H9 (cell line): ENCODE measurements at regions not wholly inside any gene's neighbourhood (a gene's known extent, or its start where the extent isn't known, plus 50 kb on each side); places are given as distances from the start of the nearest gene placed in this dataset.

Source experiments
- DNase-seq: peaks from one replicate; pipeline ENCODE4 v3.0.0-alpha.2; 2017
- H2AFZ ChIP-seq: one replicate; pipeline ENCODE4 v1.6.1; 2013; ENCODE audit warnings: mild to moderate bottlenecking, low read length, control low read depth, moderate library complexity
- H2AK5ac ChIP-seq: 2 replicates; pipeline ENCODE4 v1.6.1; 2013; ENCODE audit warnings: low read length, control low read depth, mixed read lengths; ENCODE audit not compliant: insufficient read length
- H2BK120ac ChIP-seq: one replicate; pipeline ENCODE4 v1.6.1; 2013; ENCODE audit warnings: low read depth, mild to moderate bottlenecking, low read length, control low read depth, inconsistent platforms; ENCODE audit not compliant: poor library complexity, severe bottlenecking
- H2BK12ac ChIP-seq: 2 replicates; pipeline ENCODE4 v1.6.1; 2013; ENCODE audit warnings: low read length, control low read depth, mixed read lengths, low read depth; ENCODE audit not compliant: insufficient read length
- H2BK15ac ChIP-seq: 2 replicates; pipeline ENCODE4 v1.6.1; 2013; ENCODE audit warnings: low read depth, low read length, control low read depth
- H2BK20ac ChIP-seq: one replicate; pipeline ENCODE4 v1.6.1; 2013; ENCODE audit warnings: low read depth, mild to moderate bottlenecking, low read length, control low read depth, inconsistent platforms; ENCODE audit not compliant: poor library complexity, severe bottlenecking
- H2BK5ac ChIP-seq: 2 replicates; pipeline ENCODE4 v1.6.1; 2013; ENCODE audit warnings: low read length, control low read depth, mixed read lengths; ENCODE audit not compliant: insufficient read length
- H3K14ac ChIP-seq: 2 replicates; pipeline ENCODE4 v1.6.1; 2013; ENCODE audit warnings: low read length, control low read depth; ENCODE audit not compliant: insufficient read depth
- H3K18ac ChIP-seq: 2 replicates; pipeline ENCODE4 v1.6.1; 2013; ENCODE audit warnings: low read depth, mild to moderate bottlenecking, mixed read lengths, low read length, control low read depth; ENCODE audit not compliant: insufficient read length
- H3K23ac ChIP-seq: 2 replicates; pipeline ENCODE4 v1.6.1; 2013; ENCODE audit warnings: low read length, control low read depth, mixed read lengths, low read depth; ENCODE audit not compliant: insufficient read length
- H3K23me2 ChIP-seq: 2 replicates; pipeline ENCODE4 v1.6.1; 2013; ENCODE audit warnings: low read depth, mild to moderate bottlenecking, mixed read lengths, low read length, control low read depth; ENCODE audit not compliant: insufficient read length, poor library complexity, severe bottlenecking
- H3K27ac ChIP-seq: 2 replicates; pipeline ENCODE4 v1.5.1; 2013; ENCODE audit warnings: low read length, control low read depth, mixed read lengths, low read depth; ENCODE audit not compliant: insufficient read length
- H3K27me3 ChIP-seq: 2 replicates; pipeline ENCODE4 v1.6.1; 2013; ENCODE audit warnings: low read length, control low read depth, inconsistent platforms; ENCODE audit not compliant: insufficient read depth
- H3K4ac ChIP-seq: 2 replicates; pipeline ENCODE4 v1.6.1; 2013; ENCODE audit warnings: low read depth, mild to moderate bottlenecking, control low read depth, inconsistent platforms, low read length, moderate library complexity
- H3K4me1 ChIP-seq: 2 replicates; pipeline ENCODE4 v1.6.1; 2013; ENCODE audit warnings: low read length, control low read depth, inconsistent platforms; ENCODE audit not compliant: insufficient read depth
- H3K4me2 ChIP-seq: 2 replicates; pipeline ENCODE4 v1.6.1; 2013; ENCODE audit warnings: low read length, control low read depth, mixed read lengths; ENCODE audit not compliant: insufficient read length, insufficient read depth
- H3K56ac ChIP-seq: 2 replicates; pipeline ENCODE4 v1.6.1; 2013; ENCODE audit warnings: low read depth, mild to moderate bottlenecking, mixed read lengths, low read length, control low read depth; ENCODE audit not compliant: insufficient read length
- H3K79me1 ChIP-seq: 2 replicates; pipeline ENCODE4 v1.6.1; 2013; ENCODE audit warnings: low read depth, mild to moderate bottlenecking, moderate library complexity, low read length, control low read depth, inconsistent platforms; ENCODE audit not compliant: insufficient read depth, poor library complexity, severe bottlenecking
- H3K79me2 ChIP-seq: 2 replicates; pipeline ENCODE4 v1.6.1; 2013; ENCODE audit warnings: low read length, control low read depth, inconsistent platforms; ENCODE audit not compliant: insufficient read depth
- H3K9ac ChIP-seq: 2 replicates; pipeline ENCODE4 v1.6.1; 2013; ENCODE audit warnings: low read length, control low read depth, mixed read lengths; ENCODE audit not compliant: insufficient read length; ENCODE audit errors: extremely low read depth
- H3K9me3 ChIP-seq: one replicate; pipeline ENCODE4 v1.6.1; 2013; ENCODE audit warnings: low read depth, low read length, inconsistent platforms; ENCODE audit not compliant: control insufficient read depth
- H3T11ph ChIP-seq: one replicate; pipeline ENCODE4 v1.6.1; 2013; ENCODE audit warnings: mild to moderate bottlenecking, low read length, control low read depth, inconsistent platforms
- H4K20me1 ChIP-seq: one replicate; pipeline ENCODE4 v1.6.1; 2013; ENCODE audit not compliant: control insufficient read depth, insufficient read length, insufficient read depth
- H4K5ac ChIP-seq: 2 replicates; pipeline ENCODE4 v1.6.1; 2013; ENCODE audit warnings: low read depth, mild to moderate bottlenecking, mixed read lengths, low read length, control low read depth; ENCODE audit not compliant: insufficient read length
- H4K8ac ChIP-seq: replicated peaks from 2 replicates; pipeline ENCODE4 v1.6.1; 2013; ENCODE audit warnings: low read length, control low read depth, mixed read lengths, low read depth; ENCODE audit not compliant: insufficient read length
- H4K91ac ChIP-seq: 2 replicates; pipeline ENCODE4 v1.6.1; 2013; ENCODE audit warnings: low read depth, mild to moderate bottlenecking, moderate library complexity, mixed read lengths, low read length, control low read depth; ENCODE audit not compliant: insufficient read length
- H3K27ac Mint-ChIP-seq, 3 experiments: 2 replicates in 2 of 3; 3 replicates in 1 of 3; pipeline ENCODE4 v1.8.0; 2020 to 2021; ENCODE audit warnings: mixed read lengths in 3 of 3, mild to moderate bottlenecking in 1 of 3, moderate library complexity in 1 of 3
- H3K27me3 Mint-ChIP-seq: 2 replicates; pipeline ENCODE4 v1.8.0; 2021; ENCODE audit warnings: low read depth, mild to moderate bottlenecking, moderate library complexity, mixed read lengths
- H3K36me3 Mint-ChIP-seq, 3 experiments: 2 replicates in 2 of 3; 3 replicates in 1 of 3; pipeline ENCODE4 v1.8.0; 2020 to 2021; ENCODE audit warnings: low read depth in 3 of 3, mixed read lengths in 3 of 3; ENCODE audit not compliant: insufficient read depth in 1 of 3
- H3K4me1 Mint-ChIP-seq, 2 experiments: 2 replicates each; pipeline ENCODE4 v1.8.0; 2020; ENCODE audit warnings: mixed read lengths in 2 of 2
- H3K4me3 Mint-ChIP-seq, 2 experiments: 2 replicates in 1 of 2; 3 replicates in 1 of 2; pipeline ENCODE4 v1.8.0; 2020 to 2021; ENCODE audit warnings: mild to moderate bottlenecking in 2 of 2, mixed read lengths in 2 of 2, moderate library complexity in 1 of 2
- H3K9me3 Mint-ChIP-seq, 2 experiments: 2 replicates in 1 of 2; 3 replicates in 1 of 2; pipeline ENCODE4 v1.8.0; 2020; ENCODE audit warnings: mild to moderate bottlenecking in 2 of 2, mixed read lengths in 2 of 2, moderate library complexity in 1 of 2
- CTCF ChIP-seq: fragments of 200-600 bp; sonication (generic); conservative IDR thresholded peaks from 3 replicates; pipeline ENCODE4 v1.8.0; 2021; ENCODE audit warnings: antibody characterized with exemption, mild to moderate bottlenecking
- WGBS: extraction: QIAGEN DNeasy Blood & Tissue Kit; methylation state at CpG from one replicate; pipeline ENCODE4 v1.1.7; 2013; ENCODE audit warnings: missing lambda C conversion rate, low lambda C conversion rate, mixed read lengths; ENCODE audit not compliant: insufficient read length; ENCODE audit errors: extremely low coverage; 5-methylcytosine and 5-hydroxymethylcytosine counted together

- no peak overlapping the region for H2BK15ac ChIP-seq
- H3K23me2 ChIP-seq = no peaks in the 10 kb centered on the region
- WGBS = no CpG with 5 or more reads among the region's 6 CpGs
- no peak overlapping the region for H3K4ac ChIP-seq
- no peak overlapping the region for H3K27ac ChIP-seq
- no peaks in the 10 kb centered on the region for H3K79me2 ChIP-seq
- H3K23ac ChIP-seq = no peak overlapping the region
- H3K9me3 ChIP-seq = no peaks in the 10 kb centered on the region
- H3K9me3 Mint-ChIP-seq = no peaks in the 10 kb centered on the region
- no peak for TF ChIP-seq CTCF
- H3K27ac Mint-ChIP-seq = no peak overlapping the region
- H3K4me2 ChIP-seq = no peak overlapping the region
- H2BK5ac ChIP-seq = no peak overlapping the region
- no peak overlapping the region for H4K5ac ChIP-seq
- no peak overlapping the region for H3K18ac ChIP-seq
- H3K4me3 Mint-ChIP-seq = no peak overlapping the region
- no peaks in the 10 kb centered on the region; a peak in 1 of 7 replicates for H3K36me3 Mint-ChIP-seq
- H3K27me3 ChIP-seq = no peaks in the 10 kb centered on the region
- no peak overlapping the region for H2AK5ac ChIP-seq
- no peak overlapping the region for H2BK12ac ChIP-seq
- no peaks in the 10 kb centered on the region for H3K27me3 Mint-ChIP-seq
- H2BK120ac ChIP-seq = no peak overlapping the region
- H2AFZ ChIP-seq = no peak overlapping the region
- H4K20me1 ChIP-seq = no peaks in the 10 kb centered on the region
- H4K8ac ChIP-seq = no peak overlapping the region
- no peaks in the 10 kb centered on the region for H3K4me1 ChIP-seq
- H3K4me1 Mint-ChIP-seq = no peaks in the 10 kb centered on the region
- H3K9ac ChIP-seq = no peak overlapping the region
- no peak overlapping the region for H3K56ac ChIP-seq
- no peak overlapping the region for H2BK20ac ChIP-seq
- H3T11ph ChIP-seq = no peak overlapping the region
- H3K14ac ChIP-seq = no peak overlapping the region
- no peak overlapping the region for H4K91ac ChIP-seq
- DNase-seq = no peak
- H3K79me1 ChIP-seq = no peaks in the 10 kb centered on the region
Observed at GRCh38 chr6:112725541-112726085, 378.5 kb downstream of the RFPL4B start.
